Lower leg skin (tissue), 3 donors: ENCODE measurements at regions not wholly inside any gene's neighbourhood (a gene's known extent, or its start where the extent isn't known, plus 50 kb on each side); places are given as distances from the start of the nearest gene placed in this dataset.

Experiments
- POLR2A ChIP-seq, 2 donors: fragments of 450-650 bp; IDR thresholded peaks; one replicate each; pipeline ENCODE4 v1.6.1; 2016 to 2017; ENCODE audit warnings: antibody characterized with exemption in 2 of 2, mild to moderate bottlenecking in 1 of 2, moderate library complexity in 1 of 2
- TF ChIP-seq, protein P1 (sequence below), 3 donors: fragments of 450-650 bp; IDR thresholded peaks; one replicate each; pipeline ENCODE4 v1.5.1; 2016; ENCODE audit warnings: antibody characterized with exemption in 3 of 3, mild to moderate bottlenecking in 3 of 3, moderate library complexity in 2 of 3

GRCh38 chr1:82562448-82562847 is 761.7 kb downstream of the ADGRL2 start:
- no peak for TF ChIP-seq POLR2A (IDR thresholded peaks at IDR 0.05)
- TF ChIP-seq, protein P1, sequence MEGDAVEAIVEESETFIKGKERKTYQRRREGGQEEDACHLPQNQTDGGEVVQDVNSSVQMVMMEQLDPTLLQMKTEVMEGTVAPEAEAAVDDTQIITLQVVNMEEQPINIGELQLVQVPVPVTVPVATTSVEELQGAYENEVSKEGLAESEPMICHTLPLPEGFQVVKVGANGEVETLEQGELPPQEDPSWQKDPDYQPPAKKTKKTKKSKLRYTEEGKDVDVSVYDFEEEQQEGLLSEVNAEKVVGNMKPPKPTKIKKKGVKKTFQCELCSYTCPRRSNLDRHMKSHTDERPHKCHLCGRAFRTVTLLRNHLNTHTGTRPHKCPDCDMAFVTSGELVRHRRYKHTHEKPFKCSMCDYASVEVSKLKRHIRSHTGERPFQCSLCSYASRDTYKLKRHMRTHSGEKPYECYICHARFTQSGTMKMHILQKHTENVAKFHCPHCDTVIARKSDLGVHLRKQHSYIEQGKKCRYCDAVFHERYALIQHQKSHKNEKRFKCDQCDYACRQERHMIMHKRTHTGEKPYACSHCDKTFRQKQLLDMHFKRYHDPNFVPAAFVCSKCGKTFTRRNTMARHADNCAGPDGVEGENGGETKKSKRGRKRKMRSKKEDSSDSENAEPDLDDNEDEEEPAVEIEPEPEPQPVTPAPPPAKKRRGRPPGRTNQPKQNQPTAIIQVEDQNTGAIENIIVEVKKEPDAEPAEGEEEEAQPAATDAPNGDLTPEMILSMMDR (IDR thresholded peaks at IDR 0.05): no peak
